Hepatocyte (in vitro differentiated cells): ENCODE measurements at regions not wholly inside any gene's neighbourhood (a gene's known extent, or its start where the extent isn't known, plus 50 kb on each side); places are given as distances from the start of the nearest gene placed in this dataset.

Source experiments
- DNase-seq: peaks from one replicate; pipeline ENCODE4 v3.0.0-alpha.2; 2016; ENCODE audit warnings: low spot score
- H2AFZ ChIP-seq: fragments of 200-600 bp; sonication (generic); 2 replicates; pipeline ENCODE4 v1.6.0; 2016; ENCODE audit warnings: antibody characterized with exemption, mild to moderate bottlenecking
- H3K27ac ChIP-seq: fragments of 200-600 bp; sonication (generic); 2 replicates; pipeline ENCODE4 v1.5.1; 2016; ENCODE audit warnings: mild to moderate bottlenecking
- H3K27me3 ChIP-seq: fragments of 200-600 bp; sonication (generic); 2 replicates; pipeline ENCODE4 v1.6.1; 2016
- H3K36me3 ChIP-seq: fragments of 200-600 bp; sonication (generic); replicated peaks from 2 replicates; pipeline ENCODE4 v1.5.1; 2016; ENCODE audit warnings: low read depth; ENCODE audit not compliant: insufficient read depth
- H3K4me1 ChIP-seq: fragments of 200-600 bp; sonication (generic); 2 replicates; pipeline ENCODE4 v1.5.1; 2016; ENCODE audit warnings: mild to moderate bottlenecking, moderate library complexity; ENCODE audit not compliant: insufficient read depth
- H3K4me2 ChIP-seq: fragments of 200-600 bp; sonication (generic); 2 replicates; pipeline ENCODE4 v1.6.0; 2016
- H3K4me3 ChIP-seq: fragments of 200-600 bp; sonication (generic); 2 replicates; pipeline ENCODE4 v1.5.1; 2016; ENCODE audit warnings: mild to moderate bottlenecking
- H3K79me2 ChIP-seq: fragments of 200-600 bp; sonication (generic); 2 replicates; pipeline ENCODE4 v1.6.0; 2017; ENCODE audit warnings: mild to moderate bottlenecking
- H3K9me2 ChIP-seq: fragments of 200-600 bp; sonication (generic); replicated peaks from 2 replicates; pipeline ENCODE4 v1.6.0; 2017; ENCODE audit warnings: mild to moderate bottlenecking; ENCODE audit not compliant: insufficient read depth
- H3K9me3 ChIP-seq: fragments of 200-600 bp; sonication (generic); 2 replicates; pipeline ENCODE4 v1.5.1; 2016; ENCODE audit warnings: low read depth, mild to moderate bottlenecking
- H4K20me1 ChIP-seq: fragments of 200-600 bp; sonication (generic); 2 replicates; pipeline ENCODE4 v1.6.0; 2016; ENCODE audit warnings: mild to moderate bottlenecking; ENCODE audit not compliant: insufficient read depth, poor library complexity, severe bottlenecking
- CTCF ChIP-seq: fragments of 200-600 bp; sonication (generic); IDR thresholded peaks from 2 replicates; pipeline ENCODE4 v1.5.1; 2016; ENCODE audit warnings: antibody characterized with exemption, mild to moderate bottlenecking; ENCODE audit not compliant: poor library complexity
- EZH2 ChIP-seq: fragments of 200-600 bp; sonication (generic); IDR thresholded peaks from 2 replicates; pipeline ENCODE4 v1.6.1; 2016; ENCODE audit warnings: antibody characterized with exemption, mild to moderate bottlenecking, borderline replicate concordance
- EZH2phosphoT487 ChIP-seq: fragments of 200-600 bp; sonication (generic); IDR thresholded peaks from one replicate; pipeline ENCODE4 v1.6.1; 2018; ENCODE audit warnings: antibody characterized with exemption, mild to moderate bottlenecking, low read depth, moderate library complexity; ENCODE audit not compliant: unreplicated experiment, severe bottlenecking
- WGBS: methylation state at CpG from one replicate; pipeline ENCODE4 v1.1.6; 2016; ENCODE audit warnings: low lambda C conversion rate; ENCODE audit errors: missing lambda C conversion rate; 5-methylcytosine and 5-hydroxymethylcytosine counted together

DNA sequence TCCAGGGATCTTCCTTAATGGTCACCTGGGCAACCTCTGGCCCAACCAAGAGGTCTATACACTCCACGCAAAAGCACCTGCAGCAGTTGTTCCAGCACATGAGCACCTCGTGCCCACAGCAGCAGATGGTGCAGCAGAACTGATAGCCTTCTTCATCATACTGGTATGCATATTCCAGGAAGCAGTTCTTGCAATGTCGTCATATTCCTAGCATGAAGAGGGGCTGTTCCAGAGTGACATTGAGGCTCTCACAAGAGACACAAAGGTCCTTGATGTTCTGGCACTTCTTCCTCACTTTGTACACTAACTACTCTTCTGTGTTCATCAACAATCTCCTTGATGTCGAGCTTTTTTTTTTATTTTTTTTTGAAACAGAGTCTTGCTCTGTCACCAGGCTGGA lies 386.2 kb downstream of the MEIS1 start:
- Histone ChIP-seq H4K20me1 (no peaks in the 10 kb centered on the region), H3K4me2 (no peak overlapping the region)
- TF ChIP-seq CTCF (no peak), EZH2phosphoT487 (no peak), EZH2 (no peak)

DNA sequence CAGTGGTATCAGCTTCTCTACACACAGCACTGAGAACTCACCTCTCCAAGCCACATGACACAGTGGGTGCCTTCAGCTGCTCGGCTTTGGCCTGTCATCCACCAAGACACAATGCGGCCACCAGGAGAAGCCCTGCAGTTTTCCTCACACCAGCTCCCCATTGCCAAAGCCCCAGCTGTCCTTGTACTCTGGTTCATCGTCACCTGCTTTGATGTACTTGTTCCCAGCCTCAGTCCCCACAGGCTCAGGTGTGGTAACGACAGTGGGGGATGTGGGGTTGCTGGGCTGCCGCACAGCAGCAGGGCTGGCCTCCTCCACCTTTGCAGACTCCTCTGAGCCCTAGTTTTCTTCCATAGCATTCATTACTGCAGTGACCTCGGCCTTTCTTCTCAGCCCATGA lies 387.3 kb downstream of the MEIS1 start:
- no peaks in the 10 kb centered on the region for H3K4me1 ChIP-seq
- no peak overlapping the region for H3K4me3 ChIP-seq
- no peak for DNase-seq
- H4K20me1 ChIP-seq = no peaks in the 10 kb centered on the region
- H3K36me3 ChIP-seq = no peaks in the 10 kb centered on the region
- no peak overlapping the region for H3K4me2 ChIP-seq
- no peaks in the 10 kb centered on the region for H3K27me3 ChIP-seq
- no peaks in the 10 kb centered on the region for H3K79me2 ChIP-seq
- no peak overlapping the region for H2AFZ ChIP-seq
- no peak overlapping the region for H3K27ac ChIP-seq
- 98% methylated on average over 6 of the region's 6 CpGs for WGBS
- no peaks in the 10 kb centered on the region for H3K9me2 ChIP-seq
- TF ChIP-seq CTCF = no peak
- no peaks in the 10 kb centered on the region for H3K9me3 ChIP-seq

More for the DNA sequence above, 386.2 kb downstream of the MEIS1 start:
- Histone ChIP-seq H3K4me3 (no peak overlapping the region), H2AFZ (no peak overlapping the region), H3K4me1 (no peaks in the 10 kb centered on the region), H3K27ac (no peak overlapping the region), H3K36me3 (no peaks in the 10 kb centered on the region), H3K9me3 (no peaks in the 10 kb centered on the region), H3K27me3 (no peaks in the 10 kb centered on the region), H3K79me2 (no peaks in the 10 kb centered on the region), H3K9me2 (no peaks in the 10 kb centered on the region)
- DNase-seq = no peak
- WGBS = 93% methylated on average over 4 of the region's 4 CpGs

DNA sequence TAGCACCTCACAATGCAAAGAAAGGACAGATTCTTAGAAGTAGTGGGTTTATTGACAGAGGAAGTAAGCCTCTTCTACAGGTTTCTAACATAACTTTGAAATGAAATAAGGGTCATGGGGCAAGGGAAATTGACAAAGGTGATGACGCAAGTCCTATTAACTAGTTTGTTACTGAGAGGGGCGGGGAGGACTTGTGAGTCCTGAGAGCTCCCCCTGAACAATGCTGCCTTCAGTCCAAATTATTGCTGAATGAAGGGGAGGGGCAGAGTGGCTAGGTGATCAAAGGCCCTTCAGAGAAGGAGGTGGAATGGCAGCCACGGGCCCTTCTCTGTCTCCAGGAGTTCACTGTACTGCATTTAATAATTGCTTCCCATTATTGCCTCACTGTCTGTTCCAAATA lies 390.0 kb downstream of the MEIS1 start:
- DNase-seq = no peak
- no peak overlapping the region for H3K4me3 ChIP-seq
- 65% methylated on average over 3 of the region's 3 CpGs for WGBS
- H2AFZ ChIP-seq = no peak overlapping the region
- no peak for TF ChIP-seq CTCF
- no peak for TF ChIP-seq EZH2phosphoT487
- no peak for TF ChIP-seq EZH2
- H3K9me2 ChIP-seq = no peaks in the 10 kb centered on the region
- H3K27me3 ChIP-seq = no peaks in the 10 kb centered on the region
- no peaks in the 10 kb centered on the region for H3K36me3 ChIP-seq
- H3K79me2 ChIP-seq = no peaks in the 10 kb centered on the region
- H3K4me1 ChIP-seq = no peaks in the 10 kb centered on the region
- no peak overlapping the region for H3K27ac ChIP-seq
- H3K9me3 ChIP-seq = no peaks in the 10 kb centered on the region
- H4K20me1 ChIP-seq = no peaks in the 10 kb centered on the region
- no peak overlapping the region for H3K4me2 ChIP-seq

GRCh38 chr2:66827851-66828250 lies 392.9 kb downstream of the MEIS1 start:
- Histone ChIP-seq H3K4me2 (no peak overlapping the region), H3K4me3 (no peak overlapping the region), H3K9me2 (no peaks in the 10 kb centered on the region), H4K20me1 (no peaks in the 10 kb centered on the region), H3K9me3 (no peaks in the 10 kb centered on the region), H2AFZ (no peak overlapping the region), H3K79me2 (no peaks in the 10 kb centered on the region), H3K36me3 (no peaks in the 10 kb centered on the region), H3K4me1 (no peaks in the 10 kb centered on the region), H3K27me3 (no peaks in the 10 kb centered on the region), H3K27ac (peak overlapping the region; percentile 1)
- WGBS = 59% methylated on average over 4 of the region's 4 CpGs
- no peak for TF ChIP-seq EZH2phosphoT487
- TF ChIP-seq CTCF = no peak
- no peak for TF ChIP-seq EZH2
- DNase-seq = no peak
